Ishikawa (cell line): ENCODE measurements at regions not wholly inside any gene's neighbourhood (a gene's known extent, or its start where the extent isn't known, plus 50 kb on each side); places are given as distances from the start of the nearest gene placed in this dataset.

Experiments used
- CEBPB ChIP-seq: IDR thresholded peaks from 2 replicates; pipeline ENCODE4 v1.6.1; 2012
- CREB1 ChIP-seq: IDR thresholded peaks from 2 replicates; pipeline ENCODE4 v1.6.1; 2012; ENCODE audit warnings: low read depth
- EGR1 ChIP-seq: IDR thresholded peaks from 2 replicates; pipeline ENCODE4 v1.6.1; 2012
- EP300 ChIP-seq: IDR thresholded peaks from 2 replicates; pipeline ENCODE4 v1.6.1; 2012; ENCODE audit warnings: borderline replicate concordance
- FOXM1 ChIP-seq: IDR thresholded peaks from 2 replicates; pipeline ENCODE4 v1.6.1; 2012; ENCODE audit warnings: low read depth, borderline replicate concordance
- MAX ChIP-seq: IDR thresholded peaks from 2 replicates; pipeline ENCODE4 v1.6.1; 2012
- NFIC ChIP-seq: IDR thresholded peaks from 2 replicates; pipeline ENCODE4 v1.6.1; 2012
- RAD21 ChIP-seq: IDR thresholded peaks from 2 replicates; pipeline ENCODE4 v1.6.1; 2012; ENCODE audit warnings: low read depth
- REST ChIP-seq: IDR thresholded peaks from 2 replicates; pipeline ENCODE4 v1.6.1; 2012; ENCODE audit warnings: low read depth, mild to moderate bottlenecking
- TAF1 ChIP-seq: IDR thresholded peaks from 2 replicates; pipeline ENCODE4 v1.6.1; 2012; ENCODE audit warnings: low read depth, mild to moderate bottlenecking
- TCF12 ChIP-seq: IDR thresholded peaks from 2 replicates; pipeline ENCODE4 v1.6.1; 2012; ENCODE audit warnings: low read depth
- TEAD4 ChIP-seq: IDR thresholded peaks from 2 replicates; pipeline ENCODE4 v1.6.1; 2012
- USF1 ChIP-seq: IDR thresholded peaks from 2 replicates; pipeline ENCODE4 v1.6.1; 2012
- YY1 ChIP-seq: IDR thresholded peaks from 2 replicates; pipeline ENCODE4 v1.6.1; 2012; ENCODE audit warnings: low read depth
- ZBTB7A ChIP-seq: IDR thresholded peaks from 2 replicates; pipeline ENCODE4 v1.6.1; 2012; ENCODE audit warnings: low read depth

GRCh38 chr1:192053531-192053971 lies 104.7 kb upstream of the RGS18 start:
- TF ChIP-seq ZBTB7A (no peak), REST (no peak), YY1 (no peak), CEBPB (no peak), CREB1 (no peak), TAF1 (no peak), USF1 (no peak), EP300 (no peak)

- TF ChIP-seq USF1 (no peak), TCF12 (no peak), CEBPB (no peak), CREB1 (no peak), REST (no peak), ZBTB7A (no peak), FOXM1 (no peak), MAX (no peak), TAF1 (no peak), RAD21 (no peak), NFIC (no peak)
Observed at GRCh38 chr1:192057766-192058165, 100.5 kb upstream of the RGS18 start.

GRCh38 chr1:192059407-192059806 lies 98.9 kb upstream of the RGS18 start:
- TF ChIP-seq TCF12 (no peak), USF1 (no peak), CREB1 (no peak), CEBPB (no peak), NFIC (no peak), REST (no peak), YY1 (no peak), ZBTB7A (no peak), RAD21 (no peak), EGR1 (no peak), TAF1 (no peak), TEAD4 (no peak), MAX (no peak), EP300 (no peak), FOXM1 (no peak)

- TF ChIP-seq FOXM1, result no peak
- TF ChIP-seq TAF1, result no peak
- no peak for TF ChIP-seq CEBPB
Observed at GRCh38 chr1:192061556-192061955, 96.7 kb upstream of the RGS18 start.

GRCh38 chr1:192065087-192065486 lies 93.2 kb upstream of the RGS18 start:
- TF ChIP-seq EP300 (no peak), FOXM1 (no peak), MAX (no peak), TEAD4 (no peak), ZBTB7A (no peak), USF1 (no peak), YY1 (no peak), NFIC (no peak), RAD21 (no peak), REST (no peak), TAF1 (no peak), TCF12 (no peak), EGR1 (no peak), CEBPB (no peak), CREB1 (no peak)
